ENCODE measurements at regions not wholly inside any gene's neighbourhood (a gene's known extent, or its start where the extent isn't known, plus 50 kb on each side); places are given as distances from the start of the nearest gene placed in this dataset.
A peak's percentile ranks its signal among the peaks of the same experiment; 100 is the strongest.

- intact Hi-C loops (cut with micrococcal nuclease) = no loop called here
- TF ChIP-seq CTCF (IDR thresholded peaks at IDR 0.05) = peak; percentile 13
- Histone ChIP-seq H3K9ac (ENCODE audit: insufficient read depth, low read length, poor library complexity, severe bottlenecking) (no peak overlapping the region), H3K79me2 (ENCODE audit: insufficient read depth, low read length) (no peaks in the 10 kb centered on the region), H3K9me3 (replicated peaks in 1 of 2; ENCODE audit: control insufficient read depth in 1 of 2, insufficient read depth in 1 of 2, low read length in 2 of 2) (no peaks in the 10 kb centered on the region), H3K27ac (ENCODE audit: low read depth in 1 of 2, low read length in 2 of 2) (no peak overlapping the region), H3K4me2 (replicated peaks; ENCODE audit: extremely low read depth, low read length, poor library complexity, severe bottlenecking) (no peak overlapping the region), H3K27me3 (ENCODE audit: control insufficient read depth in 2 of 2, insufficient read depth in 2 of 2, low read length in 2 of 2) (no peaks in the 10 kb centered on the region), H4K20me1 (ENCODE audit: insufficient read depth, low read length) (no peaks in the 10 kb centered on the region), H2AFZ (ENCODE audit: insufficient read depth, low read depth, low read length, poor library complexity, severe bottlenecking) (no peak overlapping the region), H3K36me3 (replicated peaks in 1 of 2; ENCODE audit: control insufficient read depth in 1 of 2, insufficient read depth in 2 of 2, low read length in 2 of 2) (no peaks in the 10 kb centered on the region), H3K4me1 (ENCODE audit: control insufficient read depth in 1 of 2, insufficient read depth in 2 of 2, low read length in 2 of 2) (no peaks in the 10 kb centered on the region), H3K4me3 (replicated peaks in 1 of 3; ENCODE audit: low read depth in 2 of 3, low read length in 3 of 3) (no peak overlapping the region)
- H3K27ac Mint-ChIP-seq = no peak overlapping the region
- H3K4me3 Mint-ChIP-seq = no peak overlapping the region
- peaks cover 0 to 10% (median 0%) of the 10 kb centered on the region in 7 donors for H3K9me3 Mint-ChIP-seq
- peaks cover 0 to 2% (median 0%) of the 10 kb centered on the region in 3 donors for H3K27me3 Mint-ChIP-seq (ENCODE audit: low read depth in 3 of 3)
- no peak for DNase-seq
- H3K4me1 Mint-ChIP-seq = no peaks in the 10 kb centered on the region
- H3K36me3 Mint-ChIP-seq = no peaks in the 10 kb centered on the region
- WGBS (ENCODE audit: insufficient coverage) = no CpG with 5 or more reads among the region's 1 CpG
These were observed 179.6 kb upstream of the PDGFD start for GRCh38 chr11:104343578-104343977.

- Histone ChIP-seq H4K20me1 (ENCODE audit: insufficient read depth, low read length) (no peaks in the 10 kb centered on the region), H3K4me1 (ENCODE audit: control insufficient read depth in 1 of 2, insufficient read depth in 2 of 2, low read length in 2 of 2) (no peaks in the 10 kb centered on the region), H3K79me2 (ENCODE audit: insufficient read depth, low read length) (no peaks in the 10 kb centered on the region), H3K36me3 (replicated peaks in 1 of 2; ENCODE audit: control insufficient read depth in 1 of 2, insufficient read depth in 2 of 2, low read length in 2 of 2) (no peaks in the 10 kb centered on the region), H3K27me3 (ENCODE audit: control insufficient read depth in 2 of 2, insufficient read depth in 2 of 2, low read length in 2 of 2) (no peaks in the 10 kb centered on the region), H3K9me3 (replicated peaks in 1 of 2; ENCODE audit: control insufficient read depth in 1 of 2, insufficient read depth in 1 of 2, low read length in 2 of 2) (no peaks in the 10 kb centered on the region), H3K4me2 (replicated peaks; ENCODE audit: extremely low read depth, low read length, poor library complexity, severe bottlenecking) (no peak overlapping the region), H3K9ac (ENCODE audit: insufficient read depth, low read length, poor library complexity, severe bottlenecking) (no peak overlapping the region), H3K27ac (ENCODE audit: low read depth in 1 of 2, low read length in 2 of 2) (no peak overlapping the region), H2AFZ (ENCODE audit: insufficient read depth, low read depth, low read length, poor library complexity, severe bottlenecking) (no peak overlapping the region), H3K4me3 (replicated peaks in 1 of 3; ENCODE audit: low read depth in 2 of 3, low read length in 3 of 3) (no peak overlapping the region)
- intact Hi-C loops (cut with micrococcal nuclease) = no loop called here
- H3K9me3 Mint-ChIP-seq = peaks cover 0 to 10% (median 0%) of the 10 kb centered on the region in 7 donors
- no peak overlapping the region for H3K27ac Mint-ChIP-seq
- H3K27me3 Mint-ChIP-seq (ENCODE audit: low read depth in 3 of 3) = peaks cover 0 to 2% (median 1%) of the 10 kb centered on the region in 3 donors
- no peak for TF ChIP-seq CTCF (IDR thresholded peaks at IDR 0.05)
- no peak overlapping the region for H3K4me3 Mint-ChIP-seq
- no peaks in the 10 kb centered on the region for H3K36me3 Mint-ChIP-seq
- WGBS (ENCODE audit: insufficient coverage) = no CpG with 5 or more reads among the region's 2 CpGs
- H3K4me1 Mint-ChIP-seq = no peaks in the 10 kb centered on the region
- no peak for DNase-seq
These were observed 176.6 kb upstream of the PDGFD start for GRCh38 chr11:104340590-104340989.

All from CD14-positive monocyte (primary cell).